ENCODE measurements at regions not wholly inside any gene's neighbourhood (a gene's known extent, or its start where the extent isn't known, plus 50 kb on each side); places are given as distances from the start of the nearest gene placed in this dataset.
A peak's percentile ranks its signal among the peaks of the same experiment; 100 is the strongest.

- Histone ChIP-seq H2BK12ac (ENCODE audit: low read length) (no peak overlapping the region), H2AFZ (ENCODE audit: low read length) (no peak overlapping the region), H3K23ac (ENCODE audit: low read depth, low read length, poor library complexity) (peak overlapping the region; percentile 18), H2BK120ac (ENCODE audit: low read depth, low read length) (no peak overlapping the region), H3K79me1 (ENCODE audit: low read depth, low read length) (no peaks in the 10 kb centered on the region), H3K9me3 (replicated peaks in 1 of 2; ENCODE audit: control insufficient read depth in 2 of 2, insufficient read depth in 1 of 2, low read depth in 1 of 2, low read length in 2 of 2) (peaks cover 0 to 2% of the 10 kb centered on the region in 2 donors), H3K14ac (ENCODE audit: low read length) (no peak overlapping the region), H3K4me3 (ENCODE audit: low read length in 2 of 2) (no peak overlapping the region), H4K8ac (ENCODE audit: low read depth, low read length) (no peak overlapping the region), H3K4me1 (ENCODE audit: control insufficient read depth in 2 of 2, insufficient read depth in 1 of 2, low read depth in 1 of 2, low read length in 2 of 2) (peaks cover 2% of the 10 kb centered on the region in 2 donors), H2BK5ac (ENCODE audit: low read length) (no peak overlapping the region), H2BK15ac (ENCODE audit: low read length) (no peak overlapping the region), H3K4ac (ENCODE audit: low read length) (no peak overlapping the region), H3K27ac (replicated peaks; ENCODE audit: low read length) (no peak overlapping the region), H3K27me3 (ENCODE audit: control insufficient read depth in 3 of 3, insufficient read depth in 3 of 3, low read depth in 1 of 3, low read length in 3 of 3) (peaks cover 0 to 99% (median 0%) of the 10 kb centered on the region in 3 experiments), H3K36me3 (replicated peaks in 1 of 2; ENCODE audit: control insufficient read depth in 2 of 2, insufficient read depth in 2 of 2, low read length in 2 of 2) (no peaks in the 10 kb centered on the region), H4K91ac (ENCODE audit: low read depth, low read length, poor library complexity) (no peak overlapping the region), H3K18ac (ENCODE audit: low read length) (peak overlapping the region; percentile 25), H3K4me2 (ENCODE audit: insufficient read depth, low read length, poor library complexity, severe bottlenecking) (no peak overlapping the region), H2AK5ac (ENCODE audit: low read depth, low read length) (no peak overlapping the region), H3K9ac (ENCODE audit: low read depth, low read length, poor library complexity) (no peak overlapping the region)
- DNase-seq (ENCODE audit: low spot score), result no peak
- WGBS, 2 donors (ENCODE audit: extremely low coverage in 2 of 2, insufficient read length in 2 of 2, insufficient replicate concordance in 1 of 2), result no CpG with 5 or more reads among the region's 20 CpGs
These were observed 63.0 kb downstream of the INSIG1 start for GRCh38 chr7:155360495-155361345.

GRCh38 chr7:155361346-155361680 lies 63.6 kb downstream of the INSIG1 start:
- no peak overlapping the region for H3K23ac ChIP-seq (ENCODE audit: low read depth, low read length, poor library complexity)
- H3K27ac ChIP-seq (replicated peaks; ENCODE audit: low read length), result no peak overlapping the region
- H3K27me3 ChIP-seq (ENCODE audit: control insufficient read depth in 3 of 3, insufficient read depth in 3 of 3, low read depth in 1 of 3, low read length in 3 of 3), result peaks cover 0 to 94% (median 0%) of the 10 kb centered on the region in 3 experiments
- no peaks in the 10 kb centered on the region for H3K36me3 ChIP-seq (replicated peaks in 1 of 2; ENCODE audit: control insufficient read depth in 2 of 2, insufficient read depth in 2 of 2, low read length in 2 of 2)
- no peak for DNase-seq (ENCODE audit: low spot score)
- peak overlapping the region; percentile 69 for H2AK5ac ChIP-seq (ENCODE audit: low read depth, low read length)
- H4K8ac ChIP-seq (ENCODE audit: low read depth, low read length), result no peak overlapping the region
- no peaks in the 10 kb centered on the region for H3K79me1 ChIP-seq (ENCODE audit: low read depth, low read length)
- H2BK15ac ChIP-seq (ENCODE audit: low read length), result no peak overlapping the region
- H3K9ac ChIP-seq (ENCODE audit: low read depth, low read length, poor library complexity), result no peak overlapping the region
- peaks cover 2% of the 10 kb centered on the region in 2 donors for H3K4me1 ChIP-seq (ENCODE audit: control insufficient read depth in 2 of 2, insufficient read depth in 1 of 2, low read depth in 1 of 2, low read length in 2 of 2)
- H3K14ac ChIP-seq (ENCODE audit: low read length), result no peak overlapping the region
- H2BK120ac ChIP-seq (ENCODE audit: low read depth, low read length), result no peak overlapping the region
- no CpG with 5 or more reads among the region's 12 CpGs for WGBS, 2 donors (ENCODE audit: extremely low coverage in 2 of 2, insufficient read length in 2 of 2, insufficient replicate concordance in 1 of 2)
- peak overlapping the region; percentile 66 for H3K18ac ChIP-seq (ENCODE audit: low read length)
- no peak overlapping the region for H3K4me2 ChIP-seq (ENCODE audit: insufficient read depth, low read length, poor library complexity, severe bottlenecking)
- H2BK12ac ChIP-seq (ENCODE audit: low read length), result peak overlapping the region; percentile 49
- no peak overlapping the region for H2BK5ac ChIP-seq (ENCODE audit: low read length)
- H4K91ac ChIP-seq (ENCODE audit: low read depth, low read length, poor library complexity), result no peak overlapping the region
- H2AFZ ChIP-seq (ENCODE audit: low read length), result no peak overlapping the region
- peaks cover 0 to 2% of the 10 kb centered on the region in 2 donors for H3K9me3 ChIP-seq (replicated peaks in 1 of 2; ENCODE audit: control insufficient read depth in 2 of 2, insufficient read depth in 1 of 2, low read depth in 1 of 2, low read length in 2 of 2)
- H3K4me3 ChIP-seq (ENCODE audit: low read length in 2 of 2), result no peak overlapping the region
- H3K4ac ChIP-seq (ENCODE audit: low read length), result no peak overlapping the region

GRCh38 chr7:155361947-155362346 lies 64.3 kb downstream of the INSIG1 start:
- Histone ChIP-seq H3K9me3 (replicated peaks in 1 of 2; ENCODE audit: control insufficient read depth in 2 of 2, insufficient read depth in 1 of 2, low read depth in 1 of 2, low read length in 2 of 2) (peaks cover 0 to 2% of the 10 kb centered on the region in 2 donors), H2BK120ac (ENCODE audit: low read depth, low read length) (no peak overlapping the region), H4K91ac (ENCODE audit: low read depth, low read length, poor library complexity) (no peak overlapping the region), H3K36me3 (replicated peaks in 1 of 2; ENCODE audit: control insufficient read depth in 2 of 2, insufficient read depth in 2 of 2, low read length in 2 of 2) (no peaks in the 10 kb centered on the region), H2AK5ac (ENCODE audit: low read depth, low read length) (peak overlapping the region; percentile 69), H3K14ac (ENCODE audit: low read length) (no peak overlapping the region), H3K27me3 (ENCODE audit: control insufficient read depth in 3 of 3, insufficient read depth in 3 of 3, low read depth in 1 of 3, low read length in 3 of 3) (peaks cover 0 to 88% (median 0%) of the 10 kb centered on the region in 3 experiments), H3K23ac (ENCODE audit: low read depth, low read length, poor library complexity) (no peak overlapping the region), H3K4me2 (ENCODE audit: insufficient read depth, low read length, poor library complexity, severe bottlenecking) (no peak overlapping the region), H3K9ac (ENCODE audit: low read depth, low read length, poor library complexity) (no peak overlapping the region), H2BK5ac (ENCODE audit: low read length) (no peak overlapping the region), H3K4me1 (ENCODE audit: control insufficient read depth in 2 of 2, insufficient read depth in 1 of 2, low read depth in 1 of 2, low read length in 2 of 2) (peaks cover 2% of the 10 kb centered on the region in 2 donors), H3K27ac (replicated peaks; ENCODE audit: low read length) (no peak overlapping the region), H2BK12ac (ENCODE audit: low read length) (no peak overlapping the region), H3K4ac (ENCODE audit: low read length) (peak overlapping the region; percentile 27), H3K18ac (ENCODE audit: low read length) (no peak overlapping the region), H3K79me1 (ENCODE audit: low read depth, low read length) (no peaks in the 10 kb centered on the region), H3K4me3 (ENCODE audit: low read length in 2 of 2) (no peak overlapping the region), H4K8ac (ENCODE audit: low read depth, low read length) (no peak overlapping the region), H2BK15ac (ENCODE audit: low read length) (no peak overlapping the region), H2AFZ (ENCODE audit: low read length) (no peak overlapping the region)
- no peak for DNase-seq (ENCODE audit: low spot score)
- WGBS, 2 donors (ENCODE audit: extremely low coverage in 2 of 2, insufficient read length in 2 of 2, insufficient replicate concordance in 1 of 2), result no CpG with 5 or more reads among the region's 7 CpGs

GRCh38 chr7:155362380-155363145 lies 64.9 kb downstream of the INSIG1 start:
- no CpG with 5 or more reads among the region's 11 CpGs for WGBS, 2 donors (ENCODE audit: extremely low coverage in 2 of 2, insufficient read length in 2 of 2, insufficient replicate concordance in 1 of 2)

More at GRCh38 chr7:155362380-155363145, 64.9 kb downstream of the INSIG1 start:
- H3K18ac ChIP-seq (ENCODE audit: low read length), result no peak overlapping the region
- H3K23ac ChIP-seq (ENCODE audit: low read depth, low read length, poor library complexity), result no peak overlapping the region
- H3K27me3 ChIP-seq (ENCODE audit: control insufficient read depth in 3 of 3, insufficient read depth in 3 of 3, low read depth in 1 of 3, low read length in 3 of 3), result peaks cover 0 to 82% (median 0%) of the 10 kb centered on the region in 3 experiments
- H3K4ac ChIP-seq (ENCODE audit: low read length), result no peak overlapping the region
- H2BK5ac ChIP-seq (ENCODE audit: low read length), result no peak overlapping the region
- no peak for DNase-seq (ENCODE audit: low spot score)
- no peak overlapping the region for H4K8ac ChIP-seq (ENCODE audit: low read depth, low read length)
- no peak overlapping the region for H3K27ac ChIP-seq (replicated peaks; ENCODE audit: low read length)
- H3K79me1 ChIP-seq (ENCODE audit: low read depth, low read length), result no peaks in the 10 kb centered on the region
- H3K9ac ChIP-seq (ENCODE audit: low read depth, low read length, poor library complexity), result no peak overlapping the region
- H3K36me3 ChIP-seq (replicated peaks in 1 of 2; ENCODE audit: control insufficient read depth in 2 of 2, insufficient read depth in 2 of 2, low read length in 2 of 2), result no peaks in the 10 kb centered on the region
- H2BK120ac ChIP-seq (ENCODE audit: low read depth, low read length), result no peak overlapping the region
- H4K91ac ChIP-seq (ENCODE audit: low read depth, low read length, poor library complexity), result no peak overlapping the region
- no peak overlapping the region for H2AK5ac ChIP-seq (ENCODE audit: low read depth, low read length)
- no peak overlapping the region for H3K14ac ChIP-seq (ENCODE audit: low read length)
- no peak overlapping the region for H2BK15ac ChIP-seq (ENCODE audit: low read length)
- peaks cover 0 to 2% of the 10 kb centered on the region in 2 donors for H3K9me3 ChIP-seq (replicated peaks in 1 of 2; ENCODE audit: control insufficient read depth in 2 of 2, insufficient read depth in 1 of 2, low read depth in 1 of 2, low read length in 2 of 2)
- no peak overlapping the region for H2BK12ac ChIP-seq (ENCODE audit: low read length)
- H3K4me2 ChIP-seq (ENCODE audit: insufficient read depth, low read length, poor library complexity, severe bottlenecking), result no peak overlapping the region
- H3K4me1 ChIP-seq (ENCODE audit: control insufficient read depth in 2 of 2, insufficient read depth in 1 of 2, low read depth in 1 of 2, low read length in 2 of 2), result peaks cover 2% of the 10 kb centered on the region in 2 donors
- H3K4me3 ChIP-seq (ENCODE audit: low read length in 2 of 2), result no peak overlapping the region
- H2AFZ ChIP-seq (ENCODE audit: low read length), result no peak overlapping the region

All from neuronal stem cell (in vitro differentiated cells).